ENCODE measurements at regions not wholly inside any gene's neighbourhood (a gene's known extent, or its start where the extent isn't known, plus 50 kb on each side); places are given as distances from the start of the nearest gene placed in this dataset.

- H3K4me3 ChIP-seq (ENCODE audit: low read depth, low read length), result peak overlapping the region; percentile 43
Observed at GRCh38 chr13:111893607-111894443, 173.1 kb upstream of the SOX1 start.

DNA sequence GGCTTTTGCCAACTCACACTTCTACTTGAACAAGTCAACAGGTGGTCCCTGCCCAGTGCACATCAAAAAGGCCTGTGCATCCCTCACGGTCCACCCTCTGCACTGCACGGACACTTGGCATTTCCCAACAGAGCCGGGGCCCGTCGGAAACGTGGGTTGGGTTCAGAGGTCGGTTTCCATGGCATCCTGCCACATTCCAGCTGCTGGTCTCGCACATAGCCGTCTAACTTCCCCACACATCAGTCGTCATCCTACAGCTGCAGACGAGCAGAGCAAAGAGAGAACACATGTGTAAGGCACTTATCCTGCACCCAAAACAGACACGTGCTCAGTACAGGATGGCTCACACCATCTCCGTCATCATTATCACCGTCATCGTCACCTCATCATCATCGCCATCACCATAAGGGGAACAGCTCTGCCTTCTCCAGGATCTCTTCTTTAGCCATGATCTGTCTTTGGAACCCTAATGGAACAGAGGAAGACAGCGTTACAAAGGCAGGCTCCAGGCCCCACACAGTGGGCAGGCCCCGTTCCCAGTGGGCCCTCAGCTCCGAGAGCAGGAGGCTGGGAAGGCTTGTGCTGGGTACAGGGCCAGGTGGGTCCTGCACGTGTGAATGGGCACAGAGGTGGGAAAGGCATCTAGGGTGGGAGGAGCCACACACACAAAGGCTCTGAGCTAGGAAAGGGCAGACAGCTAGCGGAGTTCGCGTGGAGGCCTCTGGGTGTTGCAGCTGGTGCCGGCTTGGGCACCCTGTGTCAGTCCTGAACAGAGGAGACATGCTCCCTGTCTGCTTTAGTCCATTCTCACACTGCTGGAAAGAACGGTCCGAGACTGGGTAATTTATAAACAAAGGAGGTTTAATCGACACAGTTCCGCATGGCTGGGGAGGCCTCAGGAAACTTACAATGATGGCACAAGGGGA lies 170.8 kb upstream of the SOX1 start:
- no peak overlapping the region for H3K4me3 ChIP-seq (ENCODE audit: low read depth, low read length)

- no peak overlapping the region for H3K4me3 ChIP-seq (ENCODE audit: low read depth, low read length)
Observed at GRCh38 chr13:111897178-111897845, 169.6 kb upstream of the SOX1 start.

GRCh38 chr13:111897846-111898215 lies 169.1 kb upstream of the SOX1 start:
- no peak overlapping the region for H3K4me3 ChIP-seq (ENCODE audit: low read depth, low read length)

GRCh38 chr13:111898956-111899713 lies 167.8 kb upstream of the SOX1 start:
- no peak overlapping the region for H3K4me3 ChIP-seq (ENCODE audit: low read depth, low read length)

DNA sequence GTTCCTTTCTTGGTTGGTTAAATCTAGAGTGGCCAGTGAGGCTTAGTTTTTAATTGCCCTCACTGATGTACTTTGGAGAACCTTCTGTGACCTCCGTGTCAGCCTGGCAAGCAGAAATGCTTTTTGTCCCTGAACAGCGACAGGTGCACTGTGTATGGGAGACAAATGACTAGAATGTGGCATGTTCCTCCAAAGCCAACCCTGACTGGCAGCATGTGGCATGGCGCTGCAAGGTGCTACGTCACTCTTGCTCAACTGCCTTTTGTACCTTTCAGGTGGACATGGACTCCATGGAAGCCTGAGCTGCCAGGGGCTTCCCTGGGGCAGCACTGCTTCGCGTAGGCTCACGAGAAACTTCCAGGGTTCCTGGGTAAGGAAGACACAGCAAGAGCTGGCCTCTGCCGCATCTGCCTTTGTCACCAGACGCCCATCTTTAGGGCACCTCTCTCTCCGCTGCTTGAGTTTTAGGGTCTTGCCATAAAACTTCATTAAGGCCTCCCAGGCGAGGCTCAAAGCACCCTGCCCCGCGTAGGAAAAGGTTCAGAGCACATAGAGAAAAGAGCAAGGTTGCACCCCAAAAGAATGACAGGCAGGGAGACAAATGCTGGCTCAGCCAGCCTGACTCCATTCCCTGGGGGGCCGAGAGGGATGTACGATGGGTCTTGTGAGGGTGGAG lies 167.1 kb upstream of the SOX1 start:
- H3K4me3 ChIP-seq (ENCODE audit: low read depth, low read length), result no peak overlapping the region

- no peak overlapping the region for H3K4me3 ChIP-seq (ENCODE audit: low read depth, low read length)
Observed at GRCh38 chr13:111900390-111901131, 166.4 kb upstream of the SOX1 start.

DNA sequence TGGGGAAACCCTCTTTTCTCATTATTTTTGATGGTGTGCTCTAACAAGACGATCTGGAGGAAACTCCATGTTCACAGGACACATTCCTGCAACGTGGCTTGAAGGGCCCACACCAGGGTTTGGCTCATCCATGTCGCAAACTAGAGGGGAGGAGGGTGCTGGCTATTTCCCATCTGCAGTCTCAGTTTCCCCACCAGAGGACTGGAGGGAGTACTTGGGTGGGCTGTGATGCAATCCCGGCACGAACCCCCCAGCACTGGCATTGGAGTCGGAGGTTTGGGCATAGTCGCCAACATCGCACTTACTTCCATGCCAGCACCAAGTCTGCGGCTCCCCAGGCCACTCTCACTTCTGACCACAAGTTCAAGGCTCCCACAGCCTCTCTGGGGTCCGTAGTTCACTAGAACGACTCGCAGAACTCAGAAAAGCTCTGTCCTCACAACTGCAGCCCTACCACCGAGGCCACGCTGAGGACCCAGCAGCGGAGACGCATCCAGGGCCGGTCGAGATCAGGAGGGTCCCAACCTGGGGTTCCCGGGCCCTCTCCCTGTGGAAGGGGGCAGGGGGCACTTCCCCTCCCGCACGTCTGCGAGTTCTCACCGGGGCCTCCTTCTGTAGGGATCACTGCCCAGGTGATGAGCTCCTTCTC lies 165.6 kb upstream of the SOX1 start:
- H3K4me3 ChIP-seq (ENCODE audit: low read depth, low read length), result no peak overlapping the region

- H3K4me3 ChIP-seq (ENCODE audit: low read depth, low read length), result no peak overlapping the region
Observed at GRCh38 chr13:111902726-111903125, 164.2 kb upstream of the SOX1 start.

GRCh38 chr13:111903143-111903542 lies 163.8 kb upstream of the SOX1 start:
- H3K4me3 ChIP-seq (ENCODE audit: low read depth, low read length), result no peak overlapping the region

GRCh38 chr13:111904166-111904565 lies 162.8 kb upstream of the SOX1 start:
- H3K4me3 ChIP-seq (ENCODE audit: low read depth, low read length), result no peak overlapping the region

GRCh38 chr13:111904701-111905608 lies 162.0 kb upstream of the SOX1 start:
- no peak overlapping the region for H3K4me3 ChIP-seq (ENCODE audit: low read depth, low read length)

DNA sequence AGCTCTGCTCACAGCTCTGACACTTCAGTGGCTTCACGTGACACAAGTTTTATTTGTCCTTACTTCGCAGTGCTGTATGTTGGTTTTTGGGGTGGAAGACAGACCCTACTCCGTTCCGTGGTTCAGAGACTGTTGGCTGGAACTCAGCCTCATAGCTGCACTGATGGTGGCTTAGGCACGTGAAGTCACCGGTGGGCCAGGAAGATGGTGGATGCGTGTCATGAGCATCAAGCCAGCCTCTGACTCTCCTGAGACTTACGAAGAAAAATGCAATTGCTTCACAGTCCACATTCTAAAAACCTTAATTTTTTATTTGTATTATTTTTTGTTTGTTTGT lies 161.4 kb upstream of the SOX1 start:
- no peak overlapping the region for H3K4me3 ChIP-seq (ENCODE audit: low read depth, low read length)

DNA sequence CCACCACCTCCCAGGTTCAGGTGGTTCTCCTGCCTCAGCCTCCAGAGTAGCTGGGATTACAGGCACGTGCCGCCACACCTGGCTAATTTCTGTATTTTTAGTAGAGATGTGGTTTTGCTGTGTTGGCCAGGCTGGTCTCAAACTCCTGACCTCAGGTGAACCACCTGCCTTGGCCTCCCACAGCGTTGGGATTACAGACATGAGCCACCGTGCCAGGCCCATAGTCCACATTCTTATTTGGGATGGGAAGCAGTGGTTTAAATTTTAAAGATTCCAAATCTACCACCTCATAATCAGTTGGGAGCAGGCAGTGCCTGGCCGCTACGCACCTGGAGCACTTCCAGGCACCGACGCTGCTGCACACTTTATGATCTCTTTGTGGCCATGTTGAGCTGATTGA lies 160.6 kb upstream of the SOX1 start:
- no peak overlapping the region for H3K4me3 ChIP-seq (ENCODE audit: low read depth, low read length)

DNA sequence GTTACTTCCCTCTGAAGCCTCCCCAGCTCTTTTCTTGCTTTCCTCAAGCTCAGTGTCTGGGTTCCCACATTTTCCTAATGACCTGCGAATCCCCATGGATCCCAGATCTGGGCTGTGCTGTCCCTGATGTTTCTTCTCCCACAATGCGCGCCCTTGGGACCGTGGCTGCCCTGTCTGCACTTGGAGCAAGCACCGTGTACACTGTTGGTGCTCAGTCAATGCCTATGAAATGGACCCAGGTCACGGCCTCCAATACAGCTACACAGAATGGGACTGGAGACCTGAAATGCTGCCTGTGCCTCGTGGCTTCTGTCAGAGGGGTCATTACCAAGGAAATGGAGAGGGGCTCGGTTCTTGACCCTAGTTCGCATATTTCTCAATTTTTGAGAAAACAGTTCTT lies 160.1 kb upstream of the SOX1 start:
- no peak overlapping the region for H3K4me3 ChIP-seq (ENCODE audit: low read depth, low read length)

DNA sequence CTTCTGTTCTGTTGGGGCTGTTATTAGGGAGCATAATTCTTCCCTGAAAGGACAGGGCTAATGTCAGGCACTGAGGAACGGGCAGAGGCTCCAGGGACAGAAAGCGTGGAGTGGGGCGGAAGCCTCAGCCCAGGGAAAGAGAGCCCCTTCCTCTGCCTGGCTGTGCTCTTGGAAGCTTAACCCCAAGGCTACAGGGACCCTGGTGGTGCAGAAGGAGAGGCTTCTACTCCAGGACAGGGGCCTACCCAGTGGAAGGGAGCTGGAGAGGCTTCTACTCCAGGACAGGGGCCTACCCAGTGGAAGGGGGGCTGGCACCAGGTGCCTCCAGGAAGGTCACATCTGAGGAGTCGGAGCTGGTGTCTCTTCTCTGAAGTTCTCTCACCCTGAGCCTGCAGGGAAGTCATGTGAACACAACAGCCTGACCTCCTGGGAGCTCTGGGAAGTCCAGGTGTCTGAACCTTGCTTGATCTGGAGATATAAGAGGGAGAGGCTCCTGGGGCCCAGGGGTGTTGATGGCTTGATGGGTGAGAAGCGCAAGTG lies 159.5 kb upstream of the SOX1 start:
- H3K4me3 ChIP-seq (ENCODE audit: low read depth, low read length), result no peak overlapping the region

DNA sequence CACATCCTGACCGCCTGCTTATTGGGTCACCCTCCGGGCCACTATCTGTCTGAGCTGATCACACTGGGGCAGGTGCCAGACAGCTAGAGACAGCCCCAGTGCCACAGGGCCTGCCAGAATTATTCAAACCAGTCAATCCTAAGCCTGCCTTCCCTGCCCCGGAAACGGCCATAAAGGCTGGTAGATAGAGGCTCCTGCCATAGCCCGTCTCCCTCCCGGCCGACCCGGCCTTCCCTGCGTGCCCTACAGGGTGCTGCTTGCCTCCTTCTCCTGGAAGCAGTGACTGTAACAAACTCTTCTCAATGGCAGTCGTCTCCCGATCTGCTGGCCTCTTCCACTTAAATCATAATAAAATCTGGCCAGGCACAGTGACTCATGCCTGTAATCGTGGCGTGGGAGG lies 158.6 kb upstream of the SOX1 start:
- H3K4me3 ChIP-seq (ENCODE audit: low read depth, low read length), result no peak overlapping the region

DNA sequence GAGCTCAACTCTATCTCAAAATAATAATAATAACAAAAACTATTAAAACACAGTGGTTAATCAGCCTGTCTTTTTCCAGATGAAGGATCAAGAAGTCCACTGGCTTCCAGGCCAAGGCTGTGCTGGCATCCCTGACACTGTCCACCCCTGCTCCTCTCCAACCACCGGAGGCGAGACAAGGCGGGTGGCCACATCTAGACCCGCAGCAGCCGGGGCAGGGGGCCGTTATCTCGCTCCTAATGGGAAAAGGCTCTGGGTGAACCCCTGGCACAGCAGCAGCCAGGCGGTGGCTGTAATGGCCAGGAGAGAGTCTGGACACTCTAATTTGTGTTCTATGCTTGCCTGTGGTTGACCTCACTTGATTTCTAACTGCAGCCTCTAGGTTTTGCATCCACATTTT lies 158.0 kb upstream of the SOX1 start:
- H3K4me3 ChIP-seq (ENCODE audit: low read depth, low read length), result no peak overlapping the region

Measured in iPS-11a (cell line).